ENCODE measurements at regions not wholly inside any gene's neighbourhood (a gene's known extent, or its start where the extent isn't known, plus 50 kb on each side); places are given as distances from the start of the nearest gene placed in this dataset.
"Not testable (repeated sequence)": the region's sequence is repeated elsewhere in the genome, so short reads cannot be mapped to it uniquely, and the experiment has no call there.

GRCh38 chr5:106415541-106415940 lies 1255.2 kb downstream of the EFNA5 start:
- DNase-seq = peak; percentile 94

GRCh38 chr5:106414342-106414741 lies 1256.4 kb downstream of the EFNA5 start:
- no peak for DNase-seq

- DNase-seq = no peak
Measured at GRCh38 chr5:106412606-106413005, 1258.1 kb downstream of the EFNA5 start.

- DNase-seq = no peak
Measured at GRCh38 chr5:106408570-106408969, 1262.2 kb downstream of the EFNA5 start.

GRCh38 chr5:106408141-106408540 lies 1262.6 kb downstream of the EFNA5 start:
- DNase-seq = no peak

- peak; percentile 23 for DNase-seq
Measured at GRCh38 chr5:106401561-106401960, 1269.2 kb downstream of the EFNA5 start.

GRCh38 chr5:106399391-106399790 lies 1271.3 kb downstream of the EFNA5 start:
- peak; percentile 82 for DNase-seq

- DNase-seq = peak; percentile 98
Measured at GRCh38 chr5:106397700-106398099, 1273.0 kb downstream of the EFNA5 start.

GRCh38 chr5:106393276-106393675 lies 1277.5 kb downstream of the EFNA5 start:
- DNase-seq = no peak

- DNase-seq = peak; percentile 88
Measured at GRCh38 chr5:106392766-106393165, 1278.0 kb downstream of the EFNA5 start.

GRCh38 chr5:106387767-106388166 lies 1283.0 kb downstream of the EFNA5 start:
- not testable (repeated sequence) for DNase-seq

GRCh38 chr5:106386287-106386686 lies 1284.5 kb downstream of the EFNA5 start:
- no peak for DNase-seq

GRCh38 chr5:106380736-106381135 lies 1290.0 kb downstream of the EFNA5 start:
- DNase-seq = peak; percentile 74

GRCh38 chr5:106376522-106376921 lies 1294.2 kb downstream of the EFNA5 start:
- DNase-seq = peak; percentile 44

GRCh38 chr5:106374956-106375355 lies 1295.8 kb downstream of the EFNA5 start:
- no peak for DNase-seq

- no peak for DNase-seq
Measured at GRCh38 chr5:106368021-106368420, 1302.7 kb downstream of the EFNA5 start.

- DNase-seq = no peak
Measured at GRCh38 chr5:106367281-106367680, 1303.5 kb downstream of the EFNA5 start.

- no peak for DNase-seq
Measured at GRCh38 chr5:106363578-106363977, 1307.2 kb downstream of the EFNA5 start.

GRCh38 chr5:106361905-106362304 lies 1308.8 kb downstream of the EFNA5 start:
- no peak for DNase-seq

GRCh38 chr5:106331415-106331814 lies 1339.3 kb downstream of the EFNA5 start:
- DNase-seq = peak; percentile 95

- no peak for DNase-seq
Measured at GRCh38 chr5:106324356-106324755, 1346.4 kb downstream of the EFNA5 start.

- DNase-seq = no peak
Measured at GRCh38 chr5:106321242-106321641, 1349.5 kb downstream of the EFNA5 start.

GRCh38 chr5:106314221-106314824 lies 1356.4 kb downstream of the EFNA5 start:
- no peak for DNase-seq

GRCh38 chr5:106312360-106312759 lies 1358.4 kb downstream of the EFNA5 start:
- DNase-seq = peak; percentile 66

All from fibroblast of skin of back (primary cell).